Liver (tissue), 8 donors: ENCODE measurements at regions not wholly inside any gene's neighbourhood (a gene's known extent, or its start where the extent isn't known, plus 50 kb on each side); places are given as distances from the start of the nearest gene placed in this dataset.

ENCODE experiments used
- DNase-seq: peaks from one replicate; pipeline ENCODE4 v3.0.0-alpha.2; 2017; ENCODE audit warnings: low spot score
- H3K27ac ChIP-seq, 2 donors: one replicate each; pipeline ENCODE4 v1.7.0; 2013; ENCODE audit warnings: inconsistent platforms in 2 of 2, low read length in 2 of 2, control low read depth in 1 of 2, low read depth in 1 of 2, mild to moderate bottlenecking in 1 of 2
- H3K27me3 ChIP-seq, 4 donors: one replicate each; pipeline versions ENCODE4 v1.6.1 to v1.7.0; 2013; ENCODE audit warnings: low read length in 3 of 4, inconsistent platforms in 1 of 4, mild to moderate bottlenecking in 1 of 4, moderate library complexity in 1 of 4; ENCODE audit not compliant: control insufficient read depth in 4 of 4, insufficient read depth in 4 of 4
- H3K36me3 ChIP-seq, 4 donors: one replicate each; pipeline versions ENCODE4 v1.6.1 to v1.7.0; 2013; ENCODE audit warnings: low read length in 3 of 4, mild to moderate bottlenecking in 3 of 4, low read depth in 1 of 4, moderate library complexity in 1 of 4; ENCODE audit not compliant: control insufficient read depth in 4 of 4, insufficient read depth in 3 of 4
- H3K4me1 ChIP-seq, 4 donors: one replicate each; pipeline versions ENCODE4 v1.6.1 to v1.7.0; 2013; ENCODE audit warnings: low read length in 3 of 4, mild to moderate bottlenecking in 3 of 4, moderate library complexity in 1 of 4; ENCODE audit not compliant: control insufficient read depth in 4 of 4, insufficient read depth in 4 of 4
- H3K4me3 ChIP-seq, 3 donors: one replicate each; pipeline versions ENCODE4 v1.6.1 to v1.7.0; 2013; ENCODE audit warnings: low read length in 3 of 3, control low read depth in 1 of 3, low read depth in 1 of 3, mild to moderate bottlenecking in 1 of 3
- H3K9ac ChIP-seq, 2 donors: one replicate each; pipeline ENCODE4 v1.7.0; 2013; ENCODE audit warnings: low read length in 2 of 2, mild to moderate bottlenecking in 2 of 2, moderate library complexity in 2 of 2, control low read depth in 1 of 2, low read depth in 1 of 2
- H3K9me3 ChIP-seq, 4 donors: one replicate each; pipeline versions ENCODE4 v1.6.1 to v1.7.0; 2013; ENCODE audit warnings: low read length in 3 of 4; ENCODE audit not compliant: control insufficient read depth in 4 of 4
- EGR1 ChIP-seq, 2 donors: IDR thresholded peaks; 2 replicates each; pipeline ENCODE4 v1.6.1; 2016 to 2018; ENCODE audit warnings: antibody characterized with exemption in 2 of 2, low read depth in 2 of 2
- FOXA2 ChIP-seq: IDR thresholded peaks from 2 replicates; pipeline ENCODE4 v1.6.1; 2016; ENCODE audit warnings: antibody characterized with exemption
- HNF4A ChIP-seq, 2 donors: conservative IDR thresholded peaks; 2 replicates each; pipeline ENCODE4 v1.6.1; 2016; ENCODE audit warnings: antibody characterized with exemption in 2 of 2, mild to moderate bottlenecking in 2 of 2
- HNF4G ChIP-seq: IDR thresholded peaks from 2 replicates; pipeline ENCODE4 v1.6.1; 2016; ENCODE audit warnings: antibody characterized with exemption
- JUND ChIP-seq, 2 donors: IDR thresholded peaks; 2 replicates each; pipeline ENCODE4 v1.6.1; 2016; ENCODE audit warnings: antibody characterized with exemption in 2 of 2
- RAD21 ChIP-seq, 2 donors: IDR thresholded peaks; 2 replicates each; pipeline ENCODE4 v1.6.1; 2016; ENCODE audit warnings: antibody characterized with exemption in 2 of 2, mild to moderate bottlenecking in 2 of 2
- RXRA ChIP-seq, 2 donors: IDR thresholded peaks; 2 replicates each; pipeline ENCODE4 v1.6.1; 2017 to 2018; ENCODE audit warnings: antibody characterized with exemption in 2 of 2, mild to moderate bottlenecking in 1 of 2
- SP1 ChIP-seq: IDR thresholded peaks from 2 replicates; pipeline ENCODE4 v1.6.1; 2018; ENCODE audit warnings: antibody characterized with exemption, mild to moderate bottlenecking
- WGBS: extraction: QIAGEN DNeasy Blood & Tissue Kit; methylation state at CpG from one replicate; pipeline ENCODE4 v1.1.7; 2013; 5-methylcytosine and 5-hydroxymethylcytosine counted together
- TF ChIP-seq, protein P1 (sequence below): fragments of 150-350 bp; IDR thresholded peaks from 2 replicates; pipeline ENCODE4 v1.5.1; 2017; ENCODE audit warnings: improper control_type of control experiment, low read depth, low read length; ENCODE audit not compliant: missing input control
- TF ChIP-seq, protein P2 (sequence below): IDR thresholded peaks from 2 replicates; pipeline ENCODE4 v1.6.1; 2016; ENCODE audit warnings: antibody characterized with exemption, mild to moderate bottlenecking
- TF ChIP-seq, protein P3 (sequence below): IDR thresholded peaks from 2 replicates; pipeline ENCODE4 v1.6.1; 2016; ENCODE audit warnings: antibody characterized with exemption
- TF ChIP-seq, protein P4 (sequence below): IDR thresholded peaks from 2 replicates; pipeline ENCODE4 v1.6.1; 2016; ENCODE audit warnings: antibody characterized with exemption
- donor health status: healthy.
- donor health status: healthy.
- donor health status: healthy.
- donor health status: healthy.
- donor health status: healthy.

DNA sequence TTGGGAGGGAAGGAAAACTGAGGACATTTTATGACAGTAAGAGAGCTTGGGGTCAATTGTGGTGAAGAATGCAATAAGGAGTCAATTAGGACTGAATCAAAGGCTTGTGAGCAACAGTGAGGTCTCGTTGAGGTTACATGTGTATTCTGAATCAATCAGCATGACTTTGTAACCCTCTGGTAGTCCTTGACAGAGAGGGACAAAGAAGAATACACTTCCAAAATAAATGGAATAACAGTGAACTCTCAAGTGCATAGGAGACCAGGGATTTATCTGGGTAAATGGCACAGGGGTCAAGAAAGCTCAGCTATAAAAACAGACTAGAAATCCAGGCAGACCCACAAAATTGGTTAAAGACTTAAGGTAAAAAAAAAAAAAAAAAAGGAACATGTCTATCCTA, 85.1 kb upstream of the NAV3 start:
- H3K9me3 ChIP-seq, result no peaks in the 10 kb centered on the region
- DNase-seq, result no peak
- WGBS, result 56% methylated on average over 1 of the region's 1 CpG
- TF ChIP-seq SP1, result no peak
- TF ChIP-seq HNF4G, result no peak
- no peak for TF ChIP-seq JUND (IDR thresholded peaks at IDR 0.05)
- TF ChIP-seq, protein P1, sequence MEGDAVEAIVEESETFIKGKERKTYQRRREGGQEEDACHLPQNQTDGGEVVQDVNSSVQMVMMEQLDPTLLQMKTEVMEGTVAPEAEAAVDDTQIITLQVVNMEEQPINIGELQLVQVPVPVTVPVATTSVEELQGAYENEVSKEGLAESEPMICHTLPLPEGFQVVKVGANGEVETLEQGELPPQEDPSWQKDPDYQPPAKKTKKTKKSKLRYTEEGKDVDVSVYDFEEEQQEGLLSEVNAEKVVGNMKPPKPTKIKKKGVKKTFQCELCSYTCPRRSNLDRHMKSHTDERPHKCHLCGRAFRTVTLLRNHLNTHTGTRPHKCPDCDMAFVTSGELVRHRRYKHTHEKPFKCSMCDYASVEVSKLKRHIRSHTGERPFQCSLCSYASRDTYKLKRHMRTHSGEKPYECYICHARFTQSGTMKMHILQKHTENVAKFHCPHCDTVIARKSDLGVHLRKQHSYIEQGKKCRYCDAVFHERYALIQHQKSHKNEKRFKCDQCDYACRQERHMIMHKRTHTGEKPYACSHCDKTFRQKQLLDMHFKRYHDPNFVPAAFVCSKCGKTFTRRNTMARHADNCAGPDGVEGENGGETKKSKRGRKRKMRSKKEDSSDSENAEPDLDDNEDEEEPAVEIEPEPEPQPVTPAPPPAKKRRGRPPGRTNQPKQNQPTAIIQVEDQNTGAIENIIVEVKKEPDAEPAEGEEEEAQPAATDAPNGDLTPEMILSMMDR, result no peak
- TF ChIP-seq, protein P2, sequence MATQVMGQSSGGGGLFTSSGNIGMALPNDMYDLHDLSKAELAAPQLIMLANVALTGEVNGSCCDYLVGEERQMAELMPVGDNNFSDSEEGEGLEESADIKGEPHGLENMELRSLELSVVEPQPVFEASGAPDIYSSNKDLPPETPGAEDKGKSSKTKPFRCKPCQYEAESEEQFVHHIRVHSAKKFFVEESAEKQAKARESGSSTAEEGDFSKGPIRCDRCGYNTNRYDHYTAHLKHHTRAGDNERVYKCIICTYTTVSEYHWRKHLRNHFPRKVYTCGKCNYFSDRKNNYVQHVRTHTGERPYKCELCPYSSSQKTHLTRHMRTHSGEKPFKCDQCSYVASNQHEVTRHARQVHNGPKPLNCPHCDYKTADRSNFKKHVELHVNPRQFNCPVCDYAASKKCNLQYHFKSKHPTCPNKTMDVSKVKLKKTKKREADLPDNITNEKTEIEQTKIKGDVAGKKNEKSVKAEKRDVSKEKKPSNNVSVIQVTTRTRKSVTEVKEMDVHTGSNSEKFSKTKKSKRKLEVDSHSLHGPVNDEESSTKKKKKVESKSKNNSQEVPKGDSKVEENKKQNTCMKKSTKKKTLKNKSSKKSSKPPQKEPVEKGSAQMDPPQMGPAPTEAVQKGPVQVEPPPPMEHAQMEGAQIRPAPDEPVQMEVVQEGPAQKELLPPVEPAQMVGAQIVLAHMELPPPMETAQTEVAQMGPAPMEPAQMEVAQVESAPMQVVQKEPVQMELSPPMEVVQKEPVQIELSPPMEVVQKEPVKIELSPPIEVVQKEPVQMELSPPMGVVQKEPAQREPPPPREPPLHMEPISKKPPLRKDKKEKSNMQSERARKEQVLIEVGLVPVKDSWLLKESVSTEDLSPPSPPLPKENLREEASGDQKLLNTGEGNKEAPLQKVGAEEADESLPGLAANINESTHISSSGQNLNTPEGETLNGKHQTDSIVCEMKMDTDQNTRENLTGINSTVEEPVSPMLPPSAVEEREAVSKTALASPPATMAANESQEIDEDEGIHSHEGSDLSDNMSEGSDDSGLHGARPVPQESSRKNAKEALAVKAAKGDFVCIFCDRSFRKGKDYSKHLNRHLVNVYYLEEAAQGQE, result no peak
- TF ChIP-seq HNF4A (conservative IDR thresholded peaks at IDR 0.05), result no peak
- no peak for TF ChIP-seq RXRA (IDR thresholded peaks at IDR 0.05)
- no peak for TF ChIP-seq EGR1 (IDR thresholded peaks at IDR 0.05; ENCODE audit: low read depth in 2 of 2)
- TF ChIP-seq, protein P3, sequence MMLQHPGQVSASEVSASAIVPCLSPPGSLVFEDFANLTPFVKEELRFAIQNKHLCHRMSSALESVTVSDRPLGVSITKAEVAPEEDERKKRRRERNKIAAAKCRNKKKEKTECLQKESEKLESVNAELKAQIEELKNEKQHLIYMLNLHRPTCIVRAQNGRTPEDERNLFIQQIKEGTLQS, result no peak
- no peak for TF ChIP-seq RAD21 (IDR thresholded peaks at IDR 0.05)
- no peak overlapping the region for H3K4me3 ChIP-seq
- no peaks in the 10 kb centered on the region for H3K27me3 ChIP-seq
- H3K36me3 ChIP-seq, result no peaks in the 10 kb centered on the region
- H3K9ac ChIP-seq, result no peak overlapping the region
- no peak overlapping the region for H3K27ac ChIP-seq
- no peaks in the 10 kb centered on the region for H3K4me1 ChIP-seq

DNA sequence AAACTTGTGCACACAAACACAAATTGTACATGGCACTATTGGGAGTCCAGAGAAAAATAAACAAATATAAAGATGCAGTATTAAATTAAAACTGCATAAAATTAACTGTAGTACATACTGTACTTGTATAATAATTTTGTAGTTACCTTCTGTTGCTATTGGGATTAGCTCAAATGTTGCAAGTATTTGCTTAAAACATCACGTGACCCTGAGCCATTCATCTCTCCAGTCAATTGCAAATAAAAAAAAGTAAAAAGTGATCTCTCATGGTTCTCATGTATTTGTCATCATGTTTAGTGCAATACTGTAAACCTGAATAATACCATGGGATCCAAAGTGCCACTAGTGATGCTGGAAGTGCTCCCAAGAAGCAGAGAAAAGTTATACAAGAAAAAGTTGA, 88.1 kb upstream of the NAV3 start:
- TF ChIP-seq, protein P4, sequence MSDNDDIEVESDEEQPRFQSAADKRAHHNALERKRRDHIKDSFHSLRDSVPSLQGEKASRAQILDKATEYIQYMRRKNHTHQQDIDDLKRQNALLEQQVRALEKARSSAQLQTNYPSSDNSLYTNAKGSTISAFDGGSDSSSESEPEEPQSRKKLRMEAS, result no peak
- no peak for TF ChIP-seq FOXA2
- TF ChIP-seq, protein P1, result no peak
- no peak for TF ChIP-seq EGR1 (IDR thresholded peaks at IDR 0.05; ENCODE audit: low read depth in 2 of 2)
- Histone ChIP-seq H3K4me1 (no peaks in the 10 kb centered on the region), H3K9ac (no peak overlapping the region), H3K9me3 (no peaks in the 10 kb centered on the region), H3K36me3 (no peaks in the 10 kb centered on the region), H3K4me3 (no peak overlapping the region), H3K27me3 (no peaks in the 10 kb centered on the region), H3K27ac (no peak overlapping the region)
- no peak for DNase-seq
- 42% methylated on average over 1 of the region's 1 CpG for WGBS
